ENCODE measurements at regions not wholly inside any gene's neighbourhood (a gene's known extent, or its start where the extent isn't known, plus 50 kb on each side); places are given as distances from the start of the nearest gene placed in this dataset.

- TF ChIP-seq CTCF (IDR thresholded peaks at IDR 0.05; ENCODE audit: extremely low read depth in 1 of 2, insufficient read depth in 1 of 2, low read depth in 1 of 2, low read length in 2 of 2) (no peak), POLR2A (IDR thresholded peaks at IDR 0.05; ENCODE audit: low read depth, low read length) (no peak), POLR2AphosphoS5 (IDR thresholded peaks at IDR 0.05; ENCODE audit: insufficient read depth, low read depth, low read length) (no peak), JUN (IDR thresholded peaks at IDR 0.05; ENCODE audit: borderline replicate concordance, insufficient read depth, insufficient read length, low read depth) (no peak)
These were observed 2850.4 kb upstream of the PCDH20 start for GRCh38 chr13:64266024-64266423.

Data from endothelial cell of umbilical vein (primary cell).